ENCODE measurements at regions not wholly inside any gene's neighbourhood (a gene's known extent, or its start where the extent isn't known, plus 50 kb on each side); places are given as distances from the start of the nearest gene placed in this dataset.
"Not testable (repeated sequence)": the region's sequence is repeated elsewhere in the genome, so short reads cannot be mapped to it uniquely, and the experiment has no call there.

- ATAC-seq: no peak
- H3K36me3 Mint-ChIP-seq (ENCODE audit: insufficient read depth): no peaks in the 10 kb centered on the region
- H3K4me3 Mint-ChIP-seq: no peak overlapping the region
- H3K27me3 Mint-ChIP-seq (ENCODE audit: low read depth): no peaks in the 10 kb centered on the region
- no peak for DNase-seq
- no peaks in the 10 kb centered on the region for H3K4me1 Mint-ChIP-seq (ENCODE audit: low read depth)
- no peaks in the 10 kb centered on the region for H3K9me3 Mint-ChIP-seq
These were observed 245.3 kb upstream of the HDX start for GRCh38 chrX:84747516-84747915.

- no peaks in the 10 kb centered on the region for H3K4me1 Mint-ChIP-seq (ENCODE audit: low read depth)
- no peaks in the 10 kb centered on the region for H3K27me3 Mint-ChIP-seq (ENCODE audit: low read depth)
- no peak overlapping the region for H3K4me3 Mint-ChIP-seq
- H3K9me3 Mint-ChIP-seq: no peaks in the 10 kb centered on the region
- H3K36me3 Mint-ChIP-seq (ENCODE audit: insufficient read depth): no peaks in the 10 kb centered on the region
- no peak for ATAC-seq
- no peak for DNase-seq
These were observed 246.9 kb upstream of the HDX start for GRCh38 chrX:84748965-84749656.

- Mint-ChIP-seq H3K4me1 (ENCODE audit: low read depth) (no peaks in the 10 kb centered on the region), H3K9me3 (no peaks in the 10 kb centered on the region), H3K27me3 (ENCODE audit: low read depth) (no peaks in the 10 kb centered on the region), H3K4me3 (no peak overlapping the region), H3K36me3 (ENCODE audit: insufficient read depth) (no peaks in the 10 kb centered on the region)
- ATAC-seq (no peak), DNase-seq (no peak)
These were observed 243.1 kb upstream of the APOOL start for GRCh38 chrX:84760560-84760959.

GRCh38 chrX:84796321-84796720, 207.4 kb upstream of the APOOL start:
- ATAC-seq (no peak), DNase-seq (no peak)
- Mint-ChIP-seq H3K9me3 (peaks cover 15% of the 10 kb centered on the region), H3K4me1 (ENCODE audit: low read depth) (no peaks in the 10 kb centered on the region), H3K27me3 (ENCODE audit: low read depth) (no peaks in the 10 kb centered on the region), H3K36me3 (ENCODE audit: insufficient read depth) (no peaks in the 10 kb centered on the region), H3K4me3 (no peak overlapping the region)

- H3K4me3 Mint-ChIP-seq: no peak overlapping the region
- H3K9me3 Mint-ChIP-seq: peaks cover 4% of the 10 kb centered on the region
- H3K27me3 Mint-ChIP-seq (ENCODE audit: low read depth): no peaks in the 10 kb centered on the region
- ATAC-seq: no peak
- H3K36me3 Mint-ChIP-seq (ENCODE audit: insufficient read depth): no peaks in the 10 kb centered on the region
- H3K4me1 Mint-ChIP-seq (ENCODE audit: low read depth): no peaks in the 10 kb centered on the region
- DNase-seq: no peak
These were observed 172.8 kb upstream of the APOOL start for GRCh38 chrX:84830836-84831235.

GRCh38 chrX:84846541-84846940, 157.1 kb upstream of the APOOL start:
- not testable (repeated sequence) for H3K4me1 Mint-ChIP-seq (ENCODE audit: low read depth); DNase-seq; H3K36me3 Mint-ChIP-seq (ENCODE audit: insufficient read depth); H3K27me3 Mint-ChIP-seq (ENCODE audit: low read depth); H3K9me3 Mint-ChIP-seq; H3K4me3 Mint-ChIP-seq; ATAC-seq

- not testable (repeated sequence) for DNase-seq; H3K36me3 Mint-ChIP-seq (ENCODE audit: insufficient read depth); H3K27me3 Mint-ChIP-seq (ENCODE audit: low read depth); H3K4me1 Mint-ChIP-seq (ENCODE audit: low read depth); H3K9me3 Mint-ChIP-seq; H3K4me3 Mint-ChIP-seq; ATAC-seq
These were observed 152.5 kb upstream of the APOOL start for GRCh38 chrX:84851183-84851582.

GRCh38 chrX:84856791-84857190, 146.9 kb upstream of the APOOL start:
- ATAC-seq; DNase-seq; H3K27me3 Mint-ChIP-seq (ENCODE audit: low read depth); H3K9me3 Mint-ChIP-seq; H3K36me3 Mint-ChIP-seq (ENCODE audit: insufficient read depth); H3K4me1 Mint-ChIP-seq (ENCODE audit: low read depth); H3K4me3 Mint-ChIP-seq: not testable (repeated sequence)

GRCh38 chrX:84858771-84859170, 144.9 kb upstream of the APOOL start:
- ATAC-seq; DNase-seq; H3K27me3 Mint-ChIP-seq (ENCODE audit: low read depth); H3K36me3 Mint-ChIP-seq (ENCODE audit: insufficient read depth); H3K4me1 Mint-ChIP-seq (ENCODE audit: low read depth); H3K4me3 Mint-ChIP-seq; H3K9me3 Mint-ChIP-seq: not testable (repeated sequence)

GRCh38 chrX:84865113-84865512, 138.6 kb upstream of the APOOL start:
- Mint-ChIP-seq H3K4me1 (ENCODE audit: low read depth) (no peaks in the 10 kb centered on the region), H3K27me3 (ENCODE audit: low read depth) (no peaks in the 10 kb centered on the region), H3K4me3 (no peak overlapping the region)

GRCh38 chrX:84870281-84870680, 133.4 kb upstream of the APOOL start:
- H3K27me3 Mint-ChIP-seq (ENCODE audit: low read depth); DNase-seq; ATAC-seq; H3K4me1 Mint-ChIP-seq (ENCODE audit: low read depth); H3K4me3 Mint-ChIP-seq; H3K36me3 Mint-ChIP-seq (ENCODE audit: insufficient read depth); H3K9me3 Mint-ChIP-seq: not testable (repeated sequence)

More at GRCh38 chrX:84865113-84865512, 138.6 kb upstream of the APOOL start:
- ATAC-seq (no peak), DNase-seq (no peak)
- Mint-ChIP-seq H3K36me3 (ENCODE audit: insufficient read depth) (no peaks in the 10 kb centered on the region), H3K9me3 (no peaks in the 10 kb centered on the region)

GRCh38 chrX:84872160-84872771, 131.4 kb upstream of the APOOL start:
- not testable (repeated sequence) for H3K27me3 Mint-ChIP-seq (ENCODE audit: low read depth); DNase-seq; H3K36me3 Mint-ChIP-seq (ENCODE audit: insufficient read depth); H3K4me1 Mint-ChIP-seq (ENCODE audit: low read depth); H3K9me3 Mint-ChIP-seq; ATAC-seq; H3K4me3 Mint-ChIP-seq

- Mint-ChIP-seq H3K9me3 (no peaks in the 10 kb centered on the region), H3K36me3 (ENCODE audit: insufficient read depth) (no peaks in the 10 kb centered on the region), H3K4me1 (ENCODE audit: low read depth) (no peaks in the 10 kb centered on the region), H3K4me3 (no peak overlapping the region), H3K27me3 (ENCODE audit: low read depth) (no peaks in the 10 kb centered on the region)
- ATAC-seq: no peak
- no peak for DNase-seq
These were observed 130.5 kb upstream of the APOOL start for GRCh38 chrX:84873176-84873575.

GRCh38 chrX:84876876-84877275, 126.8 kb upstream of the APOOL start:
- Mint-ChIP-seq H3K4me3 (no peak overlapping the region), H3K36me3 (ENCODE audit: insufficient read depth) (no peaks in the 10 kb centered on the region), H3K9me3 (no peaks in the 10 kb centered on the region), H3K4me1 (ENCODE audit: low read depth) (no peaks in the 10 kb centered on the region), H3K27me3 (ENCODE audit: low read depth) (no peaks in the 10 kb centered on the region)
- no peak for ATAC-seq
- DNase-seq: no peak

- Mint-ChIP-seq H3K9me3 (no peaks in the 10 kb centered on the region), H3K4me1 (ENCODE audit: low read depth) (no peaks in the 10 kb centered on the region), H3K4me3 (no peak overlapping the region), H3K36me3 (ENCODE audit: insufficient read depth) (no peaks in the 10 kb centered on the region), H3K27me3 (ENCODE audit: low read depth) (no peaks in the 10 kb centered on the region)
- ATAC-seq: no peak
- no peak for DNase-seq
These were observed 109.8 kb upstream of the APOOL start for GRCh38 chrX:84893897-84894296.
